Liver (tissue), 8 donors: ENCODE measurements at regions not wholly inside any gene's neighbourhood (a gene's known extent, or its start where the extent isn't known, plus 50 kb on each side); places are given as distances from the start of the nearest gene placed in this dataset.

Experiments
- DNase-seq: peaks from one replicate; pipeline ENCODE4 v3.0.0-alpha.2; 2017; ENCODE audit warnings: low spot score
- H3K27ac ChIP-seq, 2 donors: one replicate each; pipeline ENCODE4 v1.7.0; 2013; ENCODE audit warnings: inconsistent platforms in 2 of 2, low read length in 2 of 2, control low read depth in 1 of 2, low read depth in 1 of 2, mild to moderate bottlenecking in 1 of 2
- H3K27me3 ChIP-seq, 4 donors: one replicate each; pipeline versions ENCODE4 v1.6.1 to v1.7.0; 2013; ENCODE audit warnings: low read length in 3 of 4, inconsistent platforms in 1 of 4, mild to moderate bottlenecking in 1 of 4, moderate library complexity in 1 of 4; ENCODE audit not compliant: control insufficient read depth in 4 of 4, insufficient read depth in 4 of 4
- H3K36me3 ChIP-seq, 4 donors: one replicate each; pipeline versions ENCODE4 v1.6.1 to v1.7.0; 2013; ENCODE audit warnings: low read length in 3 of 4, mild to moderate bottlenecking in 3 of 4, low read depth in 1 of 4, moderate library complexity in 1 of 4; ENCODE audit not compliant: control insufficient read depth in 4 of 4, insufficient read depth in 3 of 4
- H3K4me1 ChIP-seq, 4 donors: one replicate each; pipeline versions ENCODE4 v1.6.1 to v1.7.0; 2013; ENCODE audit warnings: low read length in 3 of 4, mild to moderate bottlenecking in 3 of 4, moderate library complexity in 1 of 4; ENCODE audit not compliant: control insufficient read depth in 4 of 4, insufficient read depth in 4 of 4
- H3K4me3 ChIP-seq, 3 donors: one replicate each; pipeline versions ENCODE4 v1.6.1 to v1.7.0; 2013; ENCODE audit warnings: low read length in 3 of 3, control low read depth in 1 of 3, low read depth in 1 of 3, mild to moderate bottlenecking in 1 of 3
- H3K9ac ChIP-seq, 2 donors: one replicate each; pipeline ENCODE4 v1.7.0; 2013; ENCODE audit warnings: low read length in 2 of 2, mild to moderate bottlenecking in 2 of 2, moderate library complexity in 2 of 2, control low read depth in 1 of 2, low read depth in 1 of 2
- H3K9me3 ChIP-seq, 4 donors: one replicate each; pipeline versions ENCODE4 v1.6.1 to v1.7.0; 2013; ENCODE audit warnings: low read length in 3 of 4; ENCODE audit not compliant: control insufficient read depth in 4 of 4
- ATF3 ChIP-seq: IDR thresholded peaks from 2 replicates; pipeline ENCODE4 v1.6.1; 2016; ENCODE audit warnings: antibody characterized with exemption
- EGR1 ChIP-seq, 2 donors: IDR thresholded peaks; 2 replicates each; pipeline ENCODE4 v1.6.1; 2016 to 2018; ENCODE audit warnings: antibody characterized with exemption in 2 of 2, low read depth in 2 of 2
- FOXA1 ChIP-seq: IDR thresholded peaks from 2 replicates; pipeline ENCODE4 v1.6.1; 2016; ENCODE audit warnings: antibody characterized with exemption
- FOXA2 ChIP-seq: IDR thresholded peaks from 2 replicates; pipeline ENCODE4 v1.6.1; 2016; ENCODE audit warnings: antibody characterized with exemption
- GABPA ChIP-seq, 2 donors: IDR thresholded peaks in 1 of 2; conservative IDR thresholded peaks in 1 of 2; 2 replicates each; pipeline ENCODE4 v1.6.1; 2016; ENCODE audit warnings: antibody characterized with exemption in 2 of 2, mild to moderate bottlenecking in 1 of 2, moderate library complexity in 1 of 2
- HNF4A ChIP-seq, 2 donors: conservative IDR thresholded peaks; 2 replicates each; pipeline ENCODE4 v1.6.1; 2016; ENCODE audit warnings: antibody characterized with exemption in 2 of 2, mild to moderate bottlenecking in 2 of 2
- HNF4G ChIP-seq: IDR thresholded peaks from 2 replicates; pipeline ENCODE4 v1.6.1; 2016; ENCODE audit warnings: antibody characterized with exemption
- JUND ChIP-seq, 2 donors: IDR thresholded peaks; 2 replicates each; pipeline ENCODE4 v1.6.1; 2016; ENCODE audit warnings: antibody characterized with exemption in 2 of 2
- NR2F2 ChIP-seq: IDR thresholded peaks from 2 replicates; pipeline ENCODE4 v1.6.1; 2016; ENCODE audit warnings: antibody characterized with exemption
- RAD21 ChIP-seq, 2 donors: IDR thresholded peaks; 2 replicates each; pipeline ENCODE4 v1.6.1; 2016; ENCODE audit warnings: antibody characterized with exemption in 2 of 2, mild to moderate bottlenecking in 2 of 2
- REST ChIP-seq: IDR thresholded peaks from 2 replicates; pipeline ENCODE4 v1.6.1; 2016; ENCODE audit warnings: antibody characterized with exemption, mild to moderate bottlenecking
- RXRA ChIP-seq, 2 donors: IDR thresholded peaks; 2 replicates each; pipeline ENCODE4 v1.6.1; 2017 to 2018; ENCODE audit warnings: antibody characterized with exemption in 2 of 2, mild to moderate bottlenecking in 1 of 2
- SP1 ChIP-seq: IDR thresholded peaks from 2 replicates; pipeline ENCODE4 v1.6.1; 2018; ENCODE audit warnings: antibody characterized with exemption, mild to moderate bottlenecking
- YY1 ChIP-seq: IDR thresholded peaks from 2 replicates; pipeline ENCODE4 v1.6.1; 2016; ENCODE audit warnings: antibody characterized with exemption, mild to moderate bottlenecking
- ZBTB33 ChIP-seq: IDR thresholded peaks from 2 replicates; pipeline ENCODE4 v1.6.1; 2016; ENCODE audit warnings: antibody characterized with exemption
- WGBS: extraction: QIAGEN DNeasy Blood & Tissue Kit; methylation state at CpG from one replicate; pipeline ENCODE4 v1.1.7; 2013; 5-methylcytosine and 5-hydroxymethylcytosine counted together
- TF ChIP-seq, protein P1 (sequence below): IDR thresholded peaks from 2 replicates; pipeline ENCODE4 v1.6.1; 2016; ENCODE audit warnings: antibody characterized with exemption
- TF ChIP-seq, protein P2 (sequence below): fragments of 150-350 bp; IDR thresholded peaks from 2 replicates; pipeline ENCODE4 v1.5.1; 2017; ENCODE audit warnings: improper control_type of control experiment, low read depth, low read length; ENCODE audit not compliant: missing input control
- donor health status: healthy.
- donor health status: healthy.
- donor health status: healthy.
- donor health status: healthy.
- donor health status: healthy.

DNA sequence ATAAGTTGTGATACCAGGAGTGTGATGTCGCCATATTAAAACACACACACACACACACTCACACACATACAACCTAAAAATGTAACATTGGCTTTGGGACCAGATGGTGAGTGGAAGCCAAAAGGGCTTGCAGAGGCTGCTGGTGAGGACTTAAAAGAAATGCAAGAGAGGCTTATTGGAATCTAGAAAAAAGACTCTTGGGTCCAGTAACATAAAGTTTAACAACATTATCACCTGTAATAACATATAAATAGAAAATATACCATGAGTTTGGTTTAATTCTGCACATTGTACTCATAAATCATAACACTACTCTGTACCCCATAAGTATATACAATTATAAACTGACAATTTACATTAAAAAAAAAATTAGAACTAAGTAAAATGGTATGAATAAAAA, 74.4 kb upstream of the MYCN start:
- H3K9ac ChIP-seq, result no peak overlapping the region
- H3K9me3 ChIP-seq, result no peaks in the 10 kb centered on the region
- DNase-seq, result no peak
- no peak overlapping the region for H3K27ac ChIP-seq
- no peaks in the 10 kb centered on the region for H3K36me3 ChIP-seq
- peaks cover 0 to 21% (median 11%) of the 10 kb centered on the region in 4 donors for H3K4me1 ChIP-seq
- H3K27me3 ChIP-seq, result no peaks in the 10 kb centered on the region
- TF ChIP-seq RXRA (IDR thresholded peaks at IDR 0.05) (no peak), ATF3 (no peak), FOXA2 (no peak), ZBTB33 (no peak), SP1 (no peak), NR2F2 (no peak), HNF4G (no peak), JUND (IDR thresholded peaks at IDR 0.05) (no peak), EGR1 (IDR thresholded peaks at IDR 0.05; ENCODE audit: low read depth in 2 of 2) (no peak), REST (no peak), FOXA1 (no peak), YY1 (no peak), HNF4A (conservative IDR thresholded peaks at IDR 0.05) (no peak), GABPA (IDR thresholded peaks at IDR 0.05 in 1 of 2, conservative IDR thresholded peaks at IDR 0.05 in 1 of 2) (no peak)
- TF ChIP-seq, protein P1, sequence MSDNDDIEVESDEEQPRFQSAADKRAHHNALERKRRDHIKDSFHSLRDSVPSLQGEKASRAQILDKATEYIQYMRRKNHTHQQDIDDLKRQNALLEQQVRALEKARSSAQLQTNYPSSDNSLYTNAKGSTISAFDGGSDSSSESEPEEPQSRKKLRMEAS, result no peak
- TF ChIP-seq, protein P2, sequence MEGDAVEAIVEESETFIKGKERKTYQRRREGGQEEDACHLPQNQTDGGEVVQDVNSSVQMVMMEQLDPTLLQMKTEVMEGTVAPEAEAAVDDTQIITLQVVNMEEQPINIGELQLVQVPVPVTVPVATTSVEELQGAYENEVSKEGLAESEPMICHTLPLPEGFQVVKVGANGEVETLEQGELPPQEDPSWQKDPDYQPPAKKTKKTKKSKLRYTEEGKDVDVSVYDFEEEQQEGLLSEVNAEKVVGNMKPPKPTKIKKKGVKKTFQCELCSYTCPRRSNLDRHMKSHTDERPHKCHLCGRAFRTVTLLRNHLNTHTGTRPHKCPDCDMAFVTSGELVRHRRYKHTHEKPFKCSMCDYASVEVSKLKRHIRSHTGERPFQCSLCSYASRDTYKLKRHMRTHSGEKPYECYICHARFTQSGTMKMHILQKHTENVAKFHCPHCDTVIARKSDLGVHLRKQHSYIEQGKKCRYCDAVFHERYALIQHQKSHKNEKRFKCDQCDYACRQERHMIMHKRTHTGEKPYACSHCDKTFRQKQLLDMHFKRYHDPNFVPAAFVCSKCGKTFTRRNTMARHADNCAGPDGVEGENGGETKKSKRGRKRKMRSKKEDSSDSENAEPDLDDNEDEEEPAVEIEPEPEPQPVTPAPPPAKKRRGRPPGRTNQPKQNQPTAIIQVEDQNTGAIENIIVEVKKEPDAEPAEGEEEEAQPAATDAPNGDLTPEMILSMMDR, result no peak
- no peak overlapping the region for H3K4me3 ChIP-seq
- WGBS, result 91% methylated on average over 1 of the region's 1 CpG

GRCh38 chr2:15866563-15867193, 73.7 kb upstream of the MYCN start:
- Histone ChIP-seq H3K9ac (no peak overlapping the region), H3K4me3 (no peak overlapping the region), H3K27me3 (no peaks in the 10 kb centered on the region), H3K9me3 (no peaks in the 10 kb centered on the region), H3K4me1 (peaks cover 0 to 19% (median 8%) of the 10 kb centered on the region in 4 donors), H3K36me3 (no peaks in the 10 kb centered on the region), H3K27ac (no peak overlapping the region)
- 82% methylated on average over 3 of the region's 3 CpGs for WGBS
- TF ChIP-seq NR2F2, result no peak
- no peak for TF ChIP-seq YY1
- no peak for TF ChIP-seq JUND (IDR thresholded peaks at IDR 0.05)
- TF ChIP-seq ZBTB33, result no peak
- TF ChIP-seq FOXA2, result no peak
- TF ChIP-seq HNF4A (conservative IDR thresholded peaks at IDR 0.05), result no peak
- no peak for TF ChIP-seq FOXA1
- TF ChIP-seq, protein P2, result no peak
- no peak for TF ChIP-seq RAD21 (IDR thresholded peaks at IDR 0.05)
- DNase-seq, result no peak
